GM12892 (cell line): ENCODE measurements at regions not wholly inside any gene's neighbourhood (a gene's known extent, or its start where the extent isn't known, plus 50 kb on each side); places are given as distances from the start of the nearest gene placed in this dataset.

ENCODE experiments used
- POLR2A ChIP-seq: IDR thresholded peaks from 2 replicates; pipeline ENCODE4 v1.6.1; 2011; ENCODE audit warnings: low read depth, low read length, control low read depth
- POLR2AphosphoS5 ChIP-seq: IDR thresholded peaks from 2 replicates; pipeline ENCODE4 v1.6.1; 2011; ENCODE audit warnings: low read depth, low read length, control low read depth
- TAF1 ChIP-seq: IDR thresholded peaks from 2 replicates; pipeline ENCODE4 v1.6.1; 2011; ENCODE audit warnings: low read depth, mild to moderate bottlenecking, control low read depth, low read length, borderline replicate concordance

DNA sequence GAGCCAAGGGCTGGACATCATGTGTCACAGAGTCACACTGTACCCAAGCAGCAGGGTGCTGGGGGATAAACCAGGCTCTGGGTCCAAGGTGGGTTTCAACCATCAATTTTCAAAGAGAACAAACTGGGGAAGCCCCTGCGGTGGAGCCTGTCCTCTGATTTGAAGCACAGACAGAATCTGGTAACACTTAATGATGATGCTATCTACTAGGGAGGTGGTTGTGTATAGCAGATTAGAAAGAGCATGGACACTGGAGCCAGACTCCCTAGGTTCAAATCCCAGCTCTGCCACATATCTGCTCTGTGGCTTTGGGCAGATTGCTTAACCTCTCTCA, 204.9 kb upstream of the ZMIZ1 start:
- no peak for TF ChIP-seq POLR2AphosphoS5
- no peak for TF ChIP-seq TAF1
- no peak for TF ChIP-seq POLR2A
